SU-DHL-6 (cell line): ENCODE measurements at regions not wholly inside any gene's neighbourhood (a gene's known extent, or its start where the extent isn't known, plus 50 kb on each side); places are given as distances from the start of the nearest gene placed in this dataset.

ENCODE experiments used
- EZH2phosphoT487 ChIP-seq: fragments of 200-600 bp; sonication (generic), shearing (Covaris generic); conservative IDR thresholded peaks from 2 replicates; pipeline ENCODE4 v1.6.1; 2018; ENCODE audit warnings: mild to moderate bottlenecking, antibody characterized with exemption, low read length, moderate library complexity, mixed read lengths
- TF ChIP-seq, protein P1 (sequence below): fragments of 200-600 bp; sonication (generic); IDR thresholded peaks from one replicate; pipeline ENCODE4 v1.5.1; 2017; ENCODE audit warnings: antibody characterized with exemption, mild to moderate bottlenecking, low read length, moderate library complexity; ENCODE audit not compliant: insufficient read depth, poor library complexity, severe bottlenecking

DNA sequence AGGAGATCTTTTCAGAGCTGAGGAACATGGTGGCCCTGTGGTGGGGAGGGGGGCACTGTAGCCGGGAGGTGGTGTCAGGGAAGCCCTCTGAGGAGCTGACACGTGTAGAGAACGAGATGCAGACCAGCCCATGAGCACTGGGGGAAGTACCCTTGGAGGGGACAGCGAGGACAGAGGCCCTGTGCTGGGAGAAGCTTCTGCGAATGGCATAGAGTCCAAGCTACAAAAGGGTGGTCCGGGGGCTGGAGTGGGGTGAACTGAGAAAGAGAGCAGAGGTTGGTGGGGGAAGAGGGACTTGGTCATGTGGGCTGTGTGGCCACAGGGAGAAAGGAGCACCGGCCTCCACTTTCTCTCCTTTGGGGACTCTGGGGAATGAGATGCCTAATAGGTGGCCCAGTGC is 270.8 kb downstream of the CBLN1 start:
- TF ChIP-seq, protein P1, sequence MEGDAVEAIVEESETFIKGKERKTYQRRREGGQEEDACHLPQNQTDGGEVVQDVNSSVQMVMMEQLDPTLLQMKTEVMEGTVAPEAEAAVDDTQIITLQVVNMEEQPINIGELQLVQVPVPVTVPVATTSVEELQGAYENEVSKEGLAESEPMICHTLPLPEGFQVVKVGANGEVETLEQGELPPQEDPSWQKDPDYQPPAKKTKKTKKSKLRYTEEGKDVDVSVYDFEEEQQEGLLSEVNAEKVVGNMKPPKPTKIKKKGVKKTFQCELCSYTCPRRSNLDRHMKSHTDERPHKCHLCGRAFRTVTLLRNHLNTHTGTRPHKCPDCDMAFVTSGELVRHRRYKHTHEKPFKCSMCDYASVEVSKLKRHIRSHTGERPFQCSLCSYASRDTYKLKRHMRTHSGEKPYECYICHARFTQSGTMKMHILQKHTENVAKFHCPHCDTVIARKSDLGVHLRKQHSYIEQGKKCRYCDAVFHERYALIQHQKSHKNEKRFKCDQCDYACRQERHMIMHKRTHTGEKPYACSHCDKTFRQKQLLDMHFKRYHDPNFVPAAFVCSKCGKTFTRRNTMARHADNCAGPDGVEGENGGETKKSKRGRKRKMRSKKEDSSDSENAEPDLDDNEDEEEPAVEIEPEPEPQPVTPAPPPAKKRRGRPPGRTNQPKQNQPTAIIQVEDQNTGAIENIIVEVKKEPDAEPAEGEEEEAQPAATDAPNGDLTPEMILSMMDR: no peak
- TF ChIP-seq EZH2phosphoT487: no peak
